ENCODE measurements at regions not wholly inside any gene's neighbourhood (a gene's known extent, or its start where the extent isn't known, plus 50 kb on each side); places are given as distances from the start of the nearest gene placed in this dataset.

DNA sequence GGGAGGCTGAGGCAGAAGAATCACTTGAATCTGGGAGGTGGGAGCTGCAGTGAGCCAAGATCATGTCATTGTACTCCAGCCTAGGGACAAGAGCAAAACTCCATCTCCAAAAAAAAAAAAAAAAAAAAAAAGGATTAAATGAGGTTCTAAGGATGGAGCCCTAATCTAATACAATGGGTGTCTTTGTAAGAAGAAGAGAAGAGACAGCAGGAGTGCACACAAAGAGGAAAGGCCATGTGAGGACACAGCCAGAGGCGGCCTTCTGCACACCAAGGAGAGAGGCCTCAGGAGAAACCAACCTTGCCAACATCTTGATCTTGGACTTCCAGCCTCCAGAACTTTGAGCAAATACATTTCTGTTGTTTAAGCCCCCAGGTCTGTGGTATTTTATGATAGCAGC, 66.6 kb upstream of the CECR2 start:
- TF ChIP-seq, protein P1, sequence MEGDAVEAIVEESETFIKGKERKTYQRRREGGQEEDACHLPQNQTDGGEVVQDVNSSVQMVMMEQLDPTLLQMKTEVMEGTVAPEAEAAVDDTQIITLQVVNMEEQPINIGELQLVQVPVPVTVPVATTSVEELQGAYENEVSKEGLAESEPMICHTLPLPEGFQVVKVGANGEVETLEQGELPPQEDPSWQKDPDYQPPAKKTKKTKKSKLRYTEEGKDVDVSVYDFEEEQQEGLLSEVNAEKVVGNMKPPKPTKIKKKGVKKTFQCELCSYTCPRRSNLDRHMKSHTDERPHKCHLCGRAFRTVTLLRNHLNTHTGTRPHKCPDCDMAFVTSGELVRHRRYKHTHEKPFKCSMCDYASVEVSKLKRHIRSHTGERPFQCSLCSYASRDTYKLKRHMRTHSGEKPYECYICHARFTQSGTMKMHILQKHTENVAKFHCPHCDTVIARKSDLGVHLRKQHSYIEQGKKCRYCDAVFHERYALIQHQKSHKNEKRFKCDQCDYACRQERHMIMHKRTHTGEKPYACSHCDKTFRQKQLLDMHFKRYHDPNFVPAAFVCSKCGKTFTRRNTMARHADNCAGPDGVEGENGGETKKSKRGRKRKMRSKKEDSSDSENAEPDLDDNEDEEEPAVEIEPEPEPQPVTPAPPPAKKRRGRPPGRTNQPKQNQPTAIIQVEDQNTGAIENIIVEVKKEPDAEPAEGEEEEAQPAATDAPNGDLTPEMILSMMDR (IDR thresholded peaks at IDR 0.05; ENCODE audit: low read length), result no peak
- TF ChIP-seq EZH2 (IDR thresholded peaks at IDR 0.05; ENCODE audit: borderline replicate concordance, low read length), result no peak
